ENCODE measurements at regions not wholly inside any gene's neighbourhood (a gene's known extent, or its start where the extent isn't known, plus 50 kb on each side); places are given as distances from the start of the nearest gene placed in this dataset.

- Histone ChIP-seq H3K9ac (replicated peaks; ENCODE audit: extremely low read depth, insufficient read depth, low read length) (no peak overlapping the region), H2AFZ (ENCODE audit: low read depth, low read length) (no peak overlapping the region), H3K4me2 (ENCODE audit: insufficient read depth, low read length) (no peak overlapping the region), H3K4me1 (ENCODE audit: control insufficient read depth, extremely low read depth, insufficient read depth, low read length) (no peaks in the 10 kb centered on the region), H4K20me1 (replicated peaks; ENCODE audit: control insufficient read depth, extremely low read depth, insufficient read depth, low read length) (no peaks in the 10 kb centered on the region), H3K36me3 (ENCODE audit: control insufficient read depth in 2 of 2, extremely low read depth in 1 of 2, insufficient read depth in 2 of 2, low read length in 2 of 2) (no peaks in the 10 kb centered on the region), H3K9me1 (replicated peaks; ENCODE audit: control insufficient read depth, extremely low read depth, insufficient read depth, low read length) (no peaks in the 10 kb centered on the region), H3K4me3 (replicated peaks in 1 of 3; ENCODE audit: insufficient read depth in 1 of 3, low read depth in 1 of 3, low read length in 3 of 3) (no peak overlapping the region), H3K27me3 (ENCODE audit: control insufficient read depth in 2 of 2, insufficient read depth in 2 of 2, low read length in 2 of 2) (peaks cover 1 to 2% of the 10 kb centered on the region in 2 experiments), H3K27ac (ENCODE audit: insufficient read depth, low read depth, low read length) (no peak overlapping the region), H3K9me3 (replicated peaks; ENCODE audit: control insufficient read depth, insufficient read depth, low read length) (no peaks in the 10 kb centered on the region), H3K79me2 (ENCODE audit: control insufficient read depth, insufficient read depth, low read length) (no peaks in the 10 kb centered on the region)
- dilution Hi-C loops (cut with MboI; ENCODE audit: extremely low pct_ligation_motif_present, low sequenced_read_pairs) = no loop called here
- BruUV-seq (replicated peaks) = no TSS peak
- no peak for FAIRE-seq
- ChIA-PET POLR2A (no interaction called here), CTCF (interaction anchor here (1.1 kb wide), 1 partner anchor 14 kb away, joined by 3 read pairs; no protein-coding TSS in a partner anchor)
- intact Hi-C loops (cut with micrococcal nuclease) = no loop called here
- TF ChIP-seq EZH2 (IDR thresholded peaks at IDR 0.05; ENCODE audit: borderline replicate concordance, low read depth, low read length, severe bottlenecking) = no peak
- TF ChIP-seq GATA2 (IDR thresholded peaks at IDR 0.05; ENCODE audit: insufficient read depth, insufficient read length, low read depth, low read length) = no peak
- no peak for TF ChIP-seq POLR2AphosphoS5 (IDR thresholded peaks at IDR 0.05; ENCODE audit: insufficient read depth, low read depth, low read length)
- no peak for TF ChIP-seq MYC (IDR thresholded peaks at IDR 0.05; ENCODE audit: low read depth, low read length)
- TF ChIP-seq FOS (IDR thresholded peaks at IDR 0.05; ENCODE audit: borderline replicate concordance, insufficient read depth, low read length) = no peak
- TF ChIP-seq POLR2A (IDR thresholded peaks at IDR 0.05; ENCODE audit: low read depth, low read length) = no peak
- no peak for TF ChIP-seq JUN (IDR thresholded peaks at IDR 0.05; ENCODE audit: borderline replicate concordance, insufficient read depth, insufficient read length, low read depth)
- no peak for TF ChIP-seq CTCF (IDR thresholded peaks at IDR 0.05; ENCODE audit: extremely low read depth in 1 of 2, insufficient read depth in 1 of 2, low read depth in 1 of 2, low read length in 2 of 2)
- no peak for TF ChIP-seq MAX (IDR thresholded peaks at IDR 0.05; ENCODE audit: insufficient read depth, insufficient read length)
- DNase-seq (ENCODE audit: low read depth, low spot score) = no peak
These were observed 414.0 kb upstream of the TRIB2 start for GRCh38 chr2:12302691-12303090.

All from endothelial cell of umbilical vein (primary cell).